ENCODE measurements at regions not wholly inside any gene's neighbourhood (a gene's known extent, or its start where the extent isn't known, plus 50 kb on each side); places are given as distances from the start of the nearest gene placed in this dataset.
A peak's percentile ranks its signal among the peaks of the same experiment; 100 is the strongest.

GRCh38 chr3:17941152-17941551, 198.7 kb upstream of the TBC1D5 start:
- H3K4me3 ChIP-seq (ENCODE audit: low read depth, low read length) = no peak overlapping the region
- no peak for DNase-seq (ENCODE audit: low read depth)
- no peak for TF ChIP-seq CTCF (conservative IDR thresholded peaks at IDR 0.05; ENCODE audit: low read depth, low read length)

GRCh38 chr3:17939157-17939556, 196.7 kb upstream of the TBC1D5 start:
- no peak for DNase-seq (ENCODE audit: low read depth)
- no peak overlapping the region for H3K4me3 ChIP-seq (ENCODE audit: low read depth, low read length)
- TF ChIP-seq CTCF (conservative IDR thresholded peaks at IDR 0.05; ENCODE audit: low read depth, low read length) = no peak

GRCh38 chr3:17938313-17938712, 195.9 kb upstream of the TBC1D5 start:
- no peak for DNase-seq (ENCODE audit: low read depth)
- no peak for TF ChIP-seq CTCF (conservative IDR thresholded peaks at IDR 0.05; ENCODE audit: low read depth, low read length)
- H3K4me3 ChIP-seq (ENCODE audit: low read depth, low read length) = no peak overlapping the region

- no peak for TF ChIP-seq CTCF (conservative IDR thresholded peaks at IDR 0.05; ENCODE audit: low read depth, low read length)
- DNase-seq (ENCODE audit: low read depth) = no peak
- no peak overlapping the region for H3K4me3 ChIP-seq (ENCODE audit: low read depth, low read length)
Observed at GRCh38 chr3:17936736-17937480, 194.5 kb upstream of the TBC1D5 start.

- H3K4me3 ChIP-seq (ENCODE audit: low read depth, low read length) = no peak overlapping the region
- TF ChIP-seq CTCF (conservative IDR thresholded peaks at IDR 0.05; ENCODE audit: low read depth, low read length) = no peak
- DNase-seq (ENCODE audit: low read depth) = peak; percentile 4
Observed at GRCh38 chr3:17935222-17935621, 192.8 kb upstream of the TBC1D5 start.

GRCh38 chr3:17932136-17932771, 189.8 kb upstream of the TBC1D5 start:
- no peak for DNase-seq (ENCODE audit: low read depth)
- no peak overlapping the region for H3K4me3 ChIP-seq (ENCODE audit: low read depth, low read length)
- no peak for TF ChIP-seq CTCF (conservative IDR thresholded peaks at IDR 0.05; ENCODE audit: low read depth, low read length)

GRCh38 chr3:17931131-17931530, 188.7 kb upstream of the TBC1D5 start:
- no peak for DNase-seq (ENCODE audit: low read depth)
- H3K4me3 ChIP-seq (ENCODE audit: low read depth, low read length) = no peak overlapping the region
- no peak for TF ChIP-seq CTCF (conservative IDR thresholded peaks at IDR 0.05; ENCODE audit: low read depth, low read length)
